Small intestine (tissue), 7 donors: ENCODE measurements at regions not wholly inside any gene's neighbourhood (a gene's known extent, or its start where the extent isn't known, plus 50 kb on each side); places are given as distances from the start of the nearest gene placed in this dataset.

Experiments used
- DNase-seq, 2 donors: peaks; one replicate each; pipeline versions ENCODE4 v3.0.0 to v3.0.0-alpha.2; 2013
- FAIRE-seq: peaks from 2 replicates; lab custom pipeline; 2012; peaks lifted over from hg19 to GRCh38; lab: Jason Lieb, UNC
- H3K27ac ChIP-seq, 3 donors: one replicate each; pipeline ENCODE4 v1.5.1; 2013; ENCODE audit warnings: low read length in 2 of 3, mild to moderate bottlenecking in 2 of 3, control low read depth in 1 of 3, inconsistent platforms in 1 of 3, low read depth in 1 of 3, moderate library complexity in 1 of 3
- H3K27me3 ChIP-seq, 3 donors: one replicate each; pipeline ENCODE4 v1.6.1; 2013; ENCODE audit warnings: low read length in 3 of 3, inconsistent platforms in 1 of 3; ENCODE audit not compliant: control insufficient read depth in 3 of 3, insufficient read depth in 3 of 3
- H3K36me3 ChIP-seq, 3 donors: one replicate each; pipeline ENCODE4 v1.6.1; 2013; ENCODE audit warnings: low read length in 3 of 3, inconsistent platforms in 1 of 3, low read depth in 1 of 3, mild to moderate bottlenecking in 1 of 3, moderate library complexity in 1 of 3; ENCODE audit not compliant: control insufficient read depth in 3 of 3, insufficient read depth in 2 of 3
- H3K4me1 ChIP-seq, 3 donors: one replicate each; pipeline ENCODE4 v1.6.1; 2013; ENCODE audit warnings: low read length in 2 of 3, inconsistent platforms in 1 of 3, low read depth in 1 of 3, mild to moderate bottlenecking in 1 of 3, moderate library complexity in 1 of 3; ENCODE audit not compliant: control insufficient read depth in 3 of 3, insufficient read depth in 2 of 3
- H3K4me3 ChIP-seq, 3 donors: one replicate each; pipeline ENCODE4 v1.5.1; 2013; ENCODE audit warnings: low read length in 3 of 3, control low read depth in 1 of 3, inconsistent platforms in 1 of 3, low read depth in 1 of 3, mild to moderate bottlenecking in 1 of 3, moderate library complexity in 1 of 3
- H3K9me3 ChIP-seq, 2 donors: one replicate each; pipeline ENCODE4 v1.6.1; 2013; ENCODE audit warnings: low read depth in 1 of 2, low read length in 1 of 2; ENCODE audit not compliant: control insufficient read depth in 2 of 2, insufficient read depth in 1 of 2
- WGBS, 3 donors: extraction: QIAGEN DNeasy Blood & Tissue Kit; methylation state at CpG; one replicate each; pipeline ENCODE4 v1.1.7; 2013; 5-methylcytosine and 5-hydroxymethylcytosine counted together
- donor health status: healthy with polysubstance abuse.
- donor health status: control.
- donor health status: control.
- donor health status: Bipolar disorder and iron deficiency.
- donor health status: healthy.

DNA sequence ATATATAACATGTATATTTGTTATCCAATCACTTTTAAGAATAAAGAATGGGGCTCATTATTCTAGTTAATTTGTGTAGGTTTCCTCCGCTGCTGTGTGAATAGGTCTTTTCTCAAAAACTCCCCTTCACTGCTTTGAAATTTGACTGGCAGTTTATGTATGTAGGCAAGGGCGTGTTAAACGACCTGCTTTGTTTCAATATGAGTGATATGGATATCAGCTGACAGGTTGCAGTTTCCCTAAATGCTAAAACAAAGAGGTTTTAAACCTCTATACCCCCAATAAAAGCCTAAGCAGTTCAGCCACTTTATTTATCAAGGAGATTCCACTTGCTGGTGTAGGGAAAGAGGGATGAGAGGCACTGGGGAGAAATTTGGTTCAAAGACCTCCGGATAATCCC lies 159.6 kb downstream of the TMEM167A start:
- H3K36me3 ChIP-seq: no peaks in the 10 kb centered on the region
- peaks cover 0 to 17% of the 10 kb centered on the region in 2 donors for H3K9me3 ChIP-seq
- FAIRE-seq (no peak), DNase-seq (no peak)
- H3K4me1 ChIP-seq: no peaks in the 10 kb centered on the region
- H3K4me3 ChIP-seq: no peak overlapping the region
- no peaks in the 10 kb centered on the region for H3K27me3 ChIP-seq
- 64 to 78% (median 67%) methylated on average over 4 of the region's 4 CpGs for WGBS, 3 donors
- no peak overlapping the region for H3K27ac ChIP-seq

DNA sequence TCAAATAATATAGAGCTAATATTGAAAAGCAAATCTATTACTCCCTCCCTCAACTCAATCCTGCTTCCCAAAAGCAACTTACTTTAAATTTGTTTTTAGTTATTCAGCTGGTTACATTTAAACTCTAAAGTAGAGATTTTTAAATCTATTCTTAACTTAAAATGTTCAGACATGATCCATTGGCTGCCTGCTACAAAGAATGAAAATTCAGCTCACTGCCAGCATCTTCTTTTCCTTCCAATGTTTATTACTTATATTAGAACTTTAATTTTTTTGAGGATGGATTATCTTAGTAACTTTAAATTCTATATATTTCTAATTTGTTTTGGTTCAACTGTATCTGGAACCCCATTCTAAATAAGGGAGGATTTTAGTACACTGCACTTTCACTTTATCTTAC lies 163.2 kb downstream of the TMEM167A start:
- no peak overlapping the region for H3K27ac ChIP-seq
- H3K36me3 ChIP-seq: no peaks in the 10 kb centered on the region
- peaks cover 0 to 17% of the 10 kb centered on the region in 2 donors for H3K9me3 ChIP-seq
- no peaks in the 10 kb centered on the region for H3K27me3 ChIP-seq
- DNase-seq (no peak), FAIRE-seq (no peak)
- H3K4me1 ChIP-seq: no peaks in the 10 kb centered on the region
- H3K4me3 ChIP-seq: no peak overlapping the region

DNA sequence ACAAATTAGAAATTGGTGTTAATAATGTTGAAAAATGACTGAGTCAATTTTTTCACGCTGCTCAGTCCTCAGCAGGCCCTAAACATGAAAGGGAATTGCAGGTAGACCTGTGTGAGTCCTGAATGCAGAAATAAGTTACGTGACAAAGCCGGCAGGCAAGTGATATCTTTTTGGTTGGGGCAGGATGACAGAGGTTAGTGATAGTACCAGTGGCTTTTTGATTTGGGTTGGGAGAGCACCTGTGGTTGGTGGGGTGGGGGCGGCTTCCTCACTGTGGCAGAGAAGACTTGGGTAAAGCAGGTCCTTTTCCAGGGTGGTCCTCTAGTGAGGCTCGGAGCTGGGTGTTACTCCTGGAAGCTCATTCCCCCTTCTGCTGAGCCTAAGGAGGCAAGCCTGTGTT lies 164.7 kb downstream of the TMEM167A start:
- Histone ChIP-seq H3K36me3 (no peaks in the 10 kb centered on the region), H3K4me3 (no peak overlapping the region), H3K27me3 (no peaks in the 10 kb centered on the region), H3K4me1 (no peaks in the 10 kb centered on the region), H3K9me3 (peaks cover 0 to 17% of the 10 kb centered on the region in 2 donors), H3K27ac (no peak overlapping the region)
- FAIRE-seq: no peak
- DNase-seq: no peak
- WGBS, 3 donors: 80 to 87% (median 82%) methylated on average over 5 of the region's 5 CpGs

DNA sequence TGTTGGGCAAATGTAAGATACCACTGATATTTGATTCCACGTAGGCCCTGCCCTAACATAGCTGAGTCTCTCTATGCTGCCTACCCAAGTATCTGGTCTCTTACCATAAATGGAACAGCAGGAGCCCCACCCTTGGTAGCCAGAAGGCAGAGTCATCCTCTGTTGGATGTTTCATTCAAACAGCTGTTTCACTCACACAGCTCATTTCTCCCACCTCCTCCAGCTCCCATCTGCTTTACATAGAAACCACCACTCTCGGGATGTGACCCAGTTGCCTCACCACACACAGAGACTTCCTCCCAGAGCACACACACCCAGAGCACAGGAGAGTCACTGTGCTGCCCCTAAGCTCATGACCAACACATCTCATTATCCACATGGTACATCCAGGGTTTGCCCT lies 165.3 kb downstream of the TMEM167A start:
- Histone ChIP-seq H3K27ac (no peak overlapping the region), H3K27me3 (no peaks in the 10 kb centered on the region), H3K36me3 (no peaks in the 10 kb centered on the region), H3K4me1 (no peaks in the 10 kb centered on the region), H3K4me3 (no peak overlapping the region), H3K9me3 (peaks cover 0 to 15% of the 10 kb centered on the region in 2 donors)
- no peak for DNase-seq
- no peak for FAIRE-seq
- 72 to 80% (median 79%) methylated on average over 2 of the region's 2 CpGs for WGBS, 3 donors

DNA sequence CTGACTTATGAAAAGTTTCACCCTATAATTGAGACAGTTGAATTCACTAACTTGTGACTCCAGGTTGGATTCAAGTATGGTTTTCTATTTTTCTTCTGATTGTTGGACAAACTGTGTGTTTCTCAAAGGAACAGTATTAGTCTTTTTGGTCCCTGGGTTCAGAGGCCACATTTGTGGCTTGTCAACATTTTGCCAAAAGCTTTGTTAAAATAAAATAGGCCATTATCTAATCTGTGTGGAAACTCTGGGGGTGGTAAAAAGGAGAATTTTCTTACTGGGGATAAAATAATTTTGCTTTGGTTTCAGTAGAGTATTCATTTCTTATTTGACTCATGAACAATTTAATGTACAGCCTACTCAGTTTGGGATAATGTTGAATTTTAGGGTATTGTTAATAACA lies 166.3 kb downstream of the TMEM167A start:
- no peaks in the 10 kb centered on the region for H3K36me3 ChIP-seq
- no peaks in the 10 kb centered on the region for H3K27me3 ChIP-seq
- no peak overlapping the region for H3K27ac ChIP-seq
- DNase-seq (no peak), FAIRE-seq (no peak)
- no peaks in the 10 kb centered on the region for H3K4me1 ChIP-seq
- no peak overlapping the region for H3K4me3 ChIP-seq
- peaks cover 0 to 7% of the 10 kb centered on the region in 2 donors for H3K9me3 ChIP-seq

DNA sequence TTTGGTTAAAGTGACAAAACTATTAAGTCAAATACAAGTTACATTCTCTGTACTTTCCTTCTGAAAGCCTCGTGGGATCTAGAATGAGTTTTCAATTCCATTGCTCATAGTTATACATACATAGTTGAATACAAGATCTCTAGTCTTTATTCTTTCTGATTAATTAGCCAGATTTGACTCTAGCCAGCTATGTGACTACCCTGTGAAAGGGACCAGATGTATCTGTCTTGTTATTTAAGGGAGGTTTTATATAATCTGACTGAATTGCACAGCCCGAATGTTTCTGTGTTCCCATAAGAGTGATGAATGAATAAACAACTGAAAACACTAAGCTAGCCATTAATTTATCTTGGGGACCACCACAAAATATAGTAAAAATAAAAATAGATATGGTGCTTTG lies 166.7 kb downstream of the TMEM167A start:
- Histone ChIP-seq H3K36me3 (no peaks in the 10 kb centered on the region), H3K27ac (no peak overlapping the region), H3K4me3 (no peak overlapping the region), H3K4me1 (no peaks in the 10 kb centered on the region), H3K9me3 (peaks cover 0 to 5% of the 10 kb centered on the region in 2 donors), H3K27me3 (no peaks in the 10 kb centered on the region)
- DNase-seq: no peak
- no peak for FAIRE-seq
- WGBS, 3 donors: 67 to 81% (median 75%) methylated on average over 2 of the region's 2 CpGs

DNA sequence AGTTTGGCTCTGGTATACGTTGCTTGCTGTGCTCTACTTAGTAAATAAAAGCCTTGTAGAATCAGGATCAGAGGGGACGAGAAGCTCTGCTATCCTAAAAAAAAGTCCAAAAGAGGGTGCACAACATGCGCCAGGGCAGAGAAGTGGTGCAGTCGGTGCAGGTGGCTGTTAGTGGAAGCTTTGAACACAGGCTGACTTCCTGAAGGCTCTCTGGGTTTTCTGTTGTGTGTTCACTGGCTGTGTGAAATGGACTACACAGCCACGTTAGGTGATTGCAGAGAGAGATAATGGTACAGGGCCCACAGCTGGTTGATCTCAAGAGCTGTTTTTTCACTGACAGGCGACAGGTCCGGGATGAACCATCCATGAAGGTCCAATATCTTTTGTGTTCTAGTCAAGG lies 167.4 kb downstream of the TMEM167A start:
- Histone ChIP-seq H3K27me3 (no peaks in the 10 kb centered on the region), H3K9me3 (no peaks in the 10 kb centered on the region), H3K4me3 (no peak overlapping the region), H3K4me1 (no peaks in the 10 kb centered on the region), H3K36me3 (no peaks in the 10 kb centered on the region), H3K27ac (no peak overlapping the region)
- no peak for DNase-seq
- 73 to 84% (median 78%) methylated on average over 7 of the region's 7 CpGs for WGBS, 3 donors
- no peak for FAIRE-seq

DNA sequence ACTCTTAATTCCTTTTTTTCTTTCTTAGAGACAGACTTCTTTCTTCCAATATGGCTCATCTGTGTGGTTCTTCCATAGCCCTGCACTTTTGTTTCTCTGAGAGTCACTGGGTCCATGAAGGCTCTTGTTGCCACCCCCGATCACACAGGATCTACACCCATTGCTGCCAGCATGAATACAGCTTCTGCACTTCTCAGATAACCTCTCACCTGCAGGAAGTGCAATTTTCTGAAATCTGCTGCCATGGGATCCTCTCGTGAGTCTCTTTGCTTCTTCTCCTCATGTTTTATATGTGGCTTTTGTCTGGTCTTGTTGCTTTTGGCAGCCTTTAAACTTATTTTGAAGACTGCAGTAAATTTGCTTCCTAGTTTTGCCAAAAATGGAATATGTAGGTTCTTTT lies 171.2 kb downstream of the TMEM167A start:
- no peak for FAIRE-seq
- Histone ChIP-seq H3K36me3 (no peaks in the 10 kb centered on the region), H3K4me3 (no peak overlapping the region), H3K27ac (no peak overlapping the region), H3K4me1 (no peaks in the 10 kb centered on the region), H3K27me3 (no peaks in the 10 kb centered on the region), H3K9me3 (peaks cover 0 to 4% of the 10 kb centered on the region in 2 donors)
- no peak for DNase-seq
- WGBS, 3 donors: 47 to 67% (median 48%) methylated on average over 2 of the region's 2 CpGs

DNA sequence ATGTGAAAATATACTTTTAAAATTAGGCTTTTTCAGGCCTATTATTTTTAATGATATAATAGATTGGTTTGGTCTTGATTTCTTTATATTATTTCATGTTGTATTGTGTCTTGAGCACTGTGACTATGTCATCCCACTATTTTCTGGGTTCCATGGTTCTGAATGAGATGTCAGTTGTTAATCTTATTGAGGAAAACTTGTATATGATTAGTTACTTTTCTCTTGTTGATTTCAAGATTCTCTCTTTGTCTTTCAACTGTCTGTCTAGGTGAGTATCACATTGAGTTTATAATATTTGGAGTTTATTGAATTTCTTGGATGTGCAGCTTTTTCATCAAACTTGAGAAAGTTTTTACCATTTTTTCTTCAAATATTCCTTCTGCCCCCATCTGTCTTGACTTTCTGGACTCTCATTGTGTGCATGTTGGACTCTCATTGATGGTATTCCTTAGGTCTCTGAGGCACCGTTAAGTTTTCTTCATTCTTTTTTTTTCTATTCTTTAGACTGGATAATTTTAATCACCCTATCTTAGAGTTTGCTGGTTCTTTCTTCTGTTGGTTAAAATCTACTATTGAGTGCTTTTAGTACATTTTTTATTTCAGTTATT lies 175.8 kb downstream of the TMEM167A start:
- DNase-seq (no peak), FAIRE-seq (no peak)
- Histone ChIP-seq H3K4me1 (no peaks in the 10 kb centered on the region), H3K27ac (no peak overlapping the region), H3K27me3 (no peaks in the 10 kb centered on the region), H3K9me3 (peaks cover 0 to 4% of the 10 kb centered on the region in 2 donors), H3K4me3 (no peak overlapping the region), H3K36me3 (no peaks in the 10 kb centered on the region)
- 97 to 100% (median 100%) methylated on average over 1 of the region's 1 CpG for WGBS, 3 donors
